Calu3 (cell line): ENCODE measurements at regions not wholly inside any gene's neighbourhood (a gene's known extent, or its start where the extent isn't known, plus 50 kb on each side); places are given as distances from the start of the nearest gene placed in this dataset.

Experiments used
- BruUV-seq: library from RNA; stranded (reverse); fragments of 400-500 nt; replicated peaks from 2 replicates; lab custom pipeline; 2021; lab: Mats Ljungman, UMichigan
- CTCF ChIA-PET: fragments of 300-600 bp; sonication (Branson Sonifier 250); formaldehyde crosslinking; loops from one replicate; lab custom pipeline; 2022; ENCODE audit warnings: antibody characterized with exemption; lab: Charles Lee
- DNase-seq: peaks from one replicate; pipeline ENCODE4 v3.0.0; 2022
- H3K27ac Mint-ChIP-seq: one replicate; pipeline ENCODE4 v1.8.0; 2022; ENCODE audit warnings: mixed read lengths; ENCODE audit not compliant: unreplicated experiment
- H3K27me3 Mint-ChIP-seq: one replicate; pipeline ENCODE4 v1.8.0; 2022; ENCODE audit warnings: mixed read lengths; ENCODE audit not compliant: unreplicated experiment
- H3K36me3 Mint-ChIP-seq: one replicate; pipeline ENCODE4 v1.8.0; 2022; ENCODE audit warnings: mild to moderate bottlenecking, moderate library complexity, mixed read lengths; ENCODE audit not compliant: insufficient read depth, unreplicated experiment
- H3K4me1 Mint-ChIP-seq: one replicate; pipeline ENCODE4 v1.8.0; 2022; ENCODE audit warnings: mild to moderate bottlenecking, low read depth, mixed read lengths; ENCODE audit not compliant: unreplicated experiment
- H3K4me3 Mint-ChIP-seq: one replicate; pipeline ENCODE4 v1.8.0; 2022; ENCODE audit warnings: mild to moderate bottlenecking, low read depth, moderate library complexity, mixed read lengths; ENCODE audit not compliant: unreplicated experiment
- H3K9me3 Mint-ChIP-seq: one replicate; pipeline ENCODE4 v1.8.0; 2022; ENCODE audit warnings: low read depth, mixed read lengths; ENCODE audit not compliant: unreplicated experiment
- CTCF ChIP-seq: fragments of 200-600 bp; IDR thresholded peaks from one replicate; pipeline ENCODE4 v1.8.0; 2022; ENCODE audit warnings: antibody characterized with exemption; ENCODE audit not compliant: unreplicated experiment
- intact Hi-C: fragments of 100-400 bp; cut with micrococcal nuclease; formaldehyde crosslinking; loops from one replicate; pipeline ENCODE4 v1.10.0; 2022; ENCODE audit not compliant: unreplicated experiment

- no peak for TF ChIP-seq CTCF
- CTCF ChIA-PET: no interaction called here
Observed at GRCh38 chr18:40423291-40423690, 1531.7 kb upstream of the PIK3C3 start.

GRCh38 chr18:40420675-40421074 lies 1534.4 kb upstream of the PIK3C3 start:
- Mint-ChIP-seq H3K36me3 (no peaks in the 10 kb centered on the region), H3K27me3 (no peaks in the 10 kb centered on the region), H3K9me3 (peaks cover 3% of the 10 kb centered on the region), H3K4me3 (no peak overlapping the region), H3K4me1 (no peaks in the 10 kb centered on the region), H3K27ac (no peak overlapping the region)
- CTCF ChIA-PET: no interaction called here
- DNase-seq: no peak
- BruUV-seq: no TSS peak
- intact Hi-C loops: no loop called here
- no peak for TF ChIP-seq CTCF

More at GRCh38 chr18:40423291-40423690, 1531.7 kb upstream of the PIK3C3 start:
- no peaks in the 10 kb centered on the region for H3K4me1 Mint-ChIP-seq
- H3K27ac Mint-ChIP-seq: no peak overlapping the region
- DNase-seq: no peak
- peaks cover 3% of the 10 kb centered on the region for H3K9me3 Mint-ChIP-seq
- no peak overlapping the region for H3K4me3 Mint-ChIP-seq
- intact Hi-C loops: no loop called here
- H3K27me3 Mint-ChIP-seq: no peaks in the 10 kb centered on the region
- H3K36me3 Mint-ChIP-seq: no peaks in the 10 kb centered on the region
- BruUV-seq: no TSS peak

GRCh38 chr18:40417501-40417900 lies 1537.5 kb upstream of the PIK3C3 start:
- H3K27me3 Mint-ChIP-seq: no peaks in the 10 kb centered on the region
- H3K4me3 Mint-ChIP-seq: no peak overlapping the region
- H3K9me3 Mint-ChIP-seq: no peaks in the 10 kb centered on the region
- peaks cover 9% of the 10 kb centered on the region for H3K4me1 Mint-ChIP-seq
- no peak overlapping the region for H3K27ac Mint-ChIP-seq
- intact Hi-C loops: no loop called here
- no TSS peak for BruUV-seq
- no peaks in the 10 kb centered on the region for H3K36me3 Mint-ChIP-seq
- CTCF ChIA-PET: interaction anchor here (0.6 kb wide), 1 partner anchor 134 kb away, joined by 6 read pairs; no protein-coding TSS in a partner anchor
- no peak for DNase-seq
- no peak for TF ChIP-seq CTCF

- BruUV-seq: no TSS peak
- no peak for TF ChIP-seq CTCF
- Mint-ChIP-seq H3K9me3 (no peaks in the 10 kb centered on the region), H3K4me3 (no peak overlapping the region), H3K36me3 (no peaks in the 10 kb centered on the region), H3K27ac (no peak overlapping the region), H3K4me1 (peaks cover 9% of the 10 kb centered on the region), H3K27me3 (peaks cover 10% of the 10 kb centered on the region)
- intact Hi-C loops: no loop called here
- CTCF ChIA-PET: interaction anchor here (0.6 kb wide), 1 partner anchor 1200 kb away, joined by 3 read pairs; no protein-coding TSS in a partner anchor
- DNase-seq: no peak
Observed at GRCh38 chr18:40415821-40416220, 1539.2 kb upstream of the PIK3C3 start.
